ENCODE measurements at regions not wholly inside any gene's neighbourhood (a gene's known extent, or its start where the extent isn't known, plus 50 kb on each side); places are given as distances from the start of the nearest gene placed in this dataset.
A peak's percentile ranks its signal among the peaks of the same experiment; 100 is the strongest.

DNA sequence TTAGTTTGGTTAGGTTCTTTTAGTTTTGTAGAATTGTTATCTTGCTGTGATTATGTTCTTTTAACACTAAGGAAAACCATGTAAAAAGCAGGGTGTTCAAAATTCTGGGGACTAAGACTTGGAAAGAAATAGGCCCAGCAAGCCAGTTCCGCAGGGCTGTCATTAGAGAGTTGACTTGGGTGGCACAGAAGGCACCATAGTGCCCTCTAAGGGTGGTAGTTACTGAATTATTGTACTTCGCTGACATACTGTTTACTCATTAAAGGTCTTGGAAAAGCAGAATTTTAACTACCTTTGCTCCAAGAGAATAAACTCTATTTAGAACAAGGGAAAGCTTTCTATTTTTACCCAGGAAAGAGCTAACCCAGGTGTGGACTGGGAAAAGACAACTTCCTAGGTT lies 86.5 kb downstream of the OTUD1 start:
- TF ChIP-seq POLR2AphosphoS5 (IDR thresholded peaks at IDR 0.05) (no peak), CTCF (IDR thresholded peaks at IDR 0.05) (peak; percentile 9 to 35), POLR2A (IDR thresholded peaks at IDR 0.05) (no peak), EP300 (IDR thresholded peaks at IDR 0.05) (no peak)
